ENCODE measurements at regions not wholly inside any gene's neighbourhood (a gene's known extent, or its start where the extent isn't known, plus 50 kb on each side); places are given as distances from the start of the nearest gene placed in this dataset.

DNA sequence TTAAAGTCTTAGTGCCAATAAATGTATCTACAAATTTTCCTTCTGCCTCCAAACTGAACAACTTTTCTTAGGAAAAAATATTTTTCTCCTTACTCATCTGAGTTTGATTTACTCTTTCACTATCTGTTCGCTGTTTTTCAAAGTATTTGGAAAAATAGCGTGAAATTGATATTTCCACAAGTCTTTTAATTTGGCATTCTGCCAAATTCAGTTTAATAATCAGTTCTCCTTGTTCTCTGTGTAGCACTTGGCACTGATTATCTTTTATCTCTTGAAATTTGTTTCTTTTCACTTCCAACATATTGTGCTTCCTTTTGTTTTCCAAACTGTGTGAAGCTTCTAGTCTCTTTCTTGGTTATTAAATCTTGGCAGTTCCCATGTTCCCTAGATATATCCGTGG, 559.8 kb downstream of the RPL10L start:
- TF ChIP-seq EZH2 (IDR thresholded peaks at IDR 0.05; ENCODE audit: insufficient read depth, poor library complexity, severe bottlenecking), result no peak
- no peak for TF ChIP-seq EZH2phosphoT487 (IDR thresholded peaks at IDR 0.05; ENCODE audit: insufficient read depth, low read depth)
